ENCODE measurements at regions not wholly inside any gene's neighbourhood (a gene's known extent, or its start where the extent isn't known, plus 50 kb on each side); places are given as distances from the start of the nearest gene placed in this dataset.

DNA sequence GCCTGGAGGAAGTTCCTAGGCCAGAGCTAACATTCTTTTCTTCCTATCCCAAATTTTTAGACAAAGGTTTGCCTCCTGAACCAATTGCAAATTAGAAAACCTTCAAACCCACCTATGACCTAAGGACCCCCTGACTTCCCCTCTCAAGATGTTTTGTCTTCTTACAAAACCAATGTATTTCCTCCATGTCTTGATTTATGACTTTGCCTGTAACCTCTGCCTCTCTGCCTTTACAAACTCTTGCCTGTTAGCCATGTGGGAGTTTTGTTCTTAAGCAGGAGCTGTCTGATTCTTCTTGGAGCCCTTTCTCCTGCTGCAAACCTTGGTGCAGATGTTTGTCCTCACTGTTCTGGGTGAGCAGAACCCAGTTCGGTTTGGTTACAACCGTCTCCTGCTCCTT, 222.3 kb upstream of the BOD1L1 start:
- Mint-ChIP-seq H3K4me3 (ENCODE audit: unreplicated experiment) (no peak overlapping the region), H3K9me3 (ENCODE audit: low read depth) (peaks cover 6% of the 10 kb centered on the region), H3K27me3 (ENCODE audit: low read depth) (peaks cover 2% of the 10 kb centered on the region), H3K36me3 (ENCODE audit: low read depth) (peaks cover 2% of the 10 kb centered on the region), H3K27ac (ENCODE audit: unreplicated experiment) (no peak overlapping the region), H3K4me1 (ENCODE audit: low read depth) (no peaks in the 10 kb centered on the region)
- TF ChIP-seq, protein P1, sequence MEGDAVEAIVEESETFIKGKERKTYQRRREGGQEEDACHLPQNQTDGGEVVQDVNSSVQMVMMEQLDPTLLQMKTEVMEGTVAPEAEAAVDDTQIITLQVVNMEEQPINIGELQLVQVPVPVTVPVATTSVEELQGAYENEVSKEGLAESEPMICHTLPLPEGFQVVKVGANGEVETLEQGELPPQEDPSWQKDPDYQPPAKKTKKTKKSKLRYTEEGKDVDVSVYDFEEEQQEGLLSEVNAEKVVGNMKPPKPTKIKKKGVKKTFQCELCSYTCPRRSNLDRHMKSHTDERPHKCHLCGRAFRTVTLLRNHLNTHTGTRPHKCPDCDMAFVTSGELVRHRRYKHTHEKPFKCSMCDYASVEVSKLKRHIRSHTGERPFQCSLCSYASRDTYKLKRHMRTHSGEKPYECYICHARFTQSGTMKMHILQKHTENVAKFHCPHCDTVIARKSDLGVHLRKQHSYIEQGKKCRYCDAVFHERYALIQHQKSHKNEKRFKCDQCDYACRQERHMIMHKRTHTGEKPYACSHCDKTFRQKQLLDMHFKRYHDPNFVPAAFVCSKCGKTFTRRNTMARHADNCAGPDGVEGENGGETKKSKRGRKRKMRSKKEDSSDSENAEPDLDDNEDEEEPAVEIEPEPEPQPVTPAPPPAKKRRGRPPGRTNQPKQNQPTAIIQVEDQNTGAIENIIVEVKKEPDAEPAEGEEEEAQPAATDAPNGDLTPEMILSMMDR (IDR thresholded peaks at IDR 0.05), result no peak
- DNase-seq (ENCODE audit: low spot score), result no peak

DNA sequence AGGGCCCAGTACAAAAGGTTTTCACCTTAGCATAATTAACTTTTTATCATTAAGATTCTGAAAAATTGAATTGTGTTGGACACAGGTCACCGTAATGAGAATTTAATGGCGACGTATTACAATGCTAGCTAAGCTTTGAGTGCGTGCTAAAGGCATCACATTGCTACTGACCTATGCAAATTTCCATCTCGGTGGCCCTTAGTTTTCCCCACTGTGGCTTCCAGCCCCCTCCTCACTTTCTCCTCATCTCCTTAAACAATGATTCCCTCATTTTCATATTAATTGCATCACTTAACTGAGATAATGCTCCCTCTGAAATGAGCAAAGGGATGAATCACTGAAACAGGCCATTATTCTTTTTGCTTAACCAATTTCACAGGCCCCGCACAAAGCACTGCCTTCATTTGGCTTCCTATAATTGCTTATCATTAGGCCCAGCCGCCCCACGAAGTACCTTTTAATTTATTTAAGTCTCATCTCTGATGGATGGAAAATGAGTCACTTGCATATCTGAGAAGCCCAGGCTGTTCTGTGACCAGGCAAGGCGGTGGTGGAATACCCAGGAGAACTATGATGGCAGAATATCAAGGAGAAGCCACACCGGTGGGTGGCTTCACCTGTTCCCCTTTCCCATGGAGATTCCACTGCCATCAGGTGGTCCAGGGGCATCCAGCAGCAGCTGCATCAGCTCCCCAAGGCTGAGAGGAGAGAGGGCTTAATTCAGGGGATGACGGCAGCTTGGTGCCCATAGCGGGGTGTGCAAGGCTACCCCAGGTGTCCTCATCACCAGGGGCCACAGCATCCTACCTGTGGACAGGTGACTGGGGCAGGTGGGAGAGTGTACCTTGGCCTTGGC, 223.8 kb upstream of the BOD1L1 start:
- Mint-ChIP-seq H3K4me3 (ENCODE audit: unreplicated experiment) (no peak overlapping the region), H3K27ac (ENCODE audit: unreplicated experiment) (no peak overlapping the region), H3K4me1 (ENCODE audit: low read depth) (no peaks in the 10 kb centered on the region), H3K36me3 (ENCODE audit: low read depth) (peaks cover 2% of the 10 kb centered on the region), H3K27me3 (ENCODE audit: low read depth) (peaks cover 2% of the 10 kb centered on the region), H3K9me3 (ENCODE audit: low read depth) (peaks cover 6% of the 10 kb centered on the region)
- DNase-seq (ENCODE audit: low spot score), result no peak
- TF ChIP-seq, protein P1 (IDR thresholded peaks at IDR 0.05), result no peak

DNA sequence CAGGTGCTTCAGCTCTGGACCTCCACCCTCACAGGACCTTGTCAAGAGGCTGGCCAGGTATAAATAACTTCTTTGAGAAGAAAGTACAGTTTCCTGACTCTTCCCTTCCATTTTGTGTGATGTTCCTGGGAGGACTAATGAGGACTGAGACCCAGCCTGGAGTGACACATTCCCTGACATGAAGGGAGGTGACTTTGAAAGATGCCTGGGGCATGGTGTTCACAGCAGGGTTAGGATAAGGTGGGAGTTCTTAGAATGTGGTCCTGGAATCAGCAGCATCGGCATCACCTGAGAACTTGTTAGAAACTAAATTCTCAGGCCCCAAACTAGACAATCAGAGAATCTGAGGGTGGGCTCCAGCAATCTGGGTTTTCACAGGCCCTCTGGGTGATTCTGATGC, 224.9 kb upstream of the BOD1L1 start:
- Mint-ChIP-seq H3K27ac (ENCODE audit: unreplicated experiment) (no peak overlapping the region), H3K36me3 (ENCODE audit: low read depth) (peaks cover 2% of the 10 kb centered on the region), H3K4me1 (ENCODE audit: low read depth) (no peaks in the 10 kb centered on the region), H3K9me3 (ENCODE audit: low read depth) (peaks cover 6% of the 10 kb centered on the region), H3K27me3 (ENCODE audit: low read depth) (peaks cover 2% of the 10 kb centered on the region), H3K4me3 (ENCODE audit: unreplicated experiment) (no peak overlapping the region)
- TF ChIP-seq, protein P1 (IDR thresholded peaks at IDR 0.05), result no peak
- DNase-seq (ENCODE audit: low spot score), result no peak

DNA sequence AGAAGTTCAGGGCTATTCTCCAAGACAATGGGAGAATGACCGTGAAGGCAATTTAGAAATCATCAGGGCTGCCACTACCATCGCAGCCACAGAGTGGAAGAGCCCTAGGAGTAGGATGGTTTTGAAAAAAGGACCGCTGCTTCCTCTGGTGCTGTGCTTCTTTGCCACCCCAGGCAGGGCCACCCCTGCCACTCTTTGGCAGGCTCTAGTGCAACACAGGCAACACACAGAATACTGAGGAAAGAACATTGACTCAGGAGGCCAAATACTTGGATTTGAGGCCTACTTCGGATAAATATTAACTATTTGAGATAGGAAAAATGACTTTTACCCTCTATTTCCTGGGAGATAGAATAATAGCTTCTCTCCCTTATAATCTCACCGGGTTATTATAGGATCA, 228.9 kb upstream of the BOD1L1 start:
- peaks cover 6% of the 10 kb centered on the region for H3K4me1 Mint-ChIP-seq (ENCODE audit: low read depth)

DNA sequence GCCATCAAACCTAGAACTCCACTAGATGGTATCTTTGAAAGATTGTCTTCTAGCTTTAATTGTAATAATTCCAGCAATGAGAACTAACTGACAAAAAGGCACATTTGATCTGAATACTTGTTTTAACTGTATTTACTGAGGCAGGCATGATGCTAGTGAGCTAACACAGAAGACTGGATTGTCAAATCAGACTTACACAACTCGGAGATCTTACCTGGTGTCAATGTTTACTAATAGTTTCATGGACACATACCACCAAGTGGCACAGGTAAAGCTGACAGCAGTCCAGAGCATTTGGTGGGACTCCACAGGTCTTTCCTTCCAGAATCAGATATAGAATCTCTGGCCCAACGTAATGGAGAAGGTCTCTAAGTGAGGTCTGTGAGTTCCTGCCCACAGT, 229.9 kb upstream of the BOD1L1 start:
- TF ChIP-seq, protein P1 (IDR thresholded peaks at IDR 0.05), result no peak
- Mint-ChIP-seq H3K27ac (ENCODE audit: unreplicated experiment) (no peak overlapping the region), H3K27me3 (ENCODE audit: low read depth) (no peaks in the 10 kb centered on the region), H3K4me3 (ENCODE audit: unreplicated experiment) (no peak overlapping the region), H3K9me3 (ENCODE audit: low read depth) (peaks cover 2% of the 10 kb centered on the region), H3K36me3 (ENCODE audit: low read depth) (no peaks in the 10 kb centered on the region), H3K4me1 (ENCODE audit: low read depth) (peaks cover 6% of the 10 kb centered on the region)
- DNase-seq (ENCODE audit: low spot score), result no peak

More for the DNA sequence above, 228.9 kb upstream of the BOD1L1 start:
- Mint-ChIP-seq H3K36me3 (ENCODE audit: low read depth) (no peaks in the 10 kb centered on the region), H3K27ac (ENCODE audit: unreplicated experiment) (no peak overlapping the region), H3K27me3 (ENCODE audit: low read depth) (peaks cover 2% of the 10 kb centered on the region), H3K9me3 (ENCODE audit: low read depth) (no peaks in the 10 kb centered on the region), H3K4me3 (ENCODE audit: unreplicated experiment) (no peak overlapping the region)
- no peak for DNase-seq (ENCODE audit: low spot score)
- TF ChIP-seq, protein P1 (IDR thresholded peaks at IDR 0.05), result no peak

Measured in chondrocyte (in vitro differentiated cells).